Liver (tissue), 8 donors: ENCODE measurements at regions not wholly inside any gene's neighbourhood (a gene's known extent, or its start where the extent isn't known, plus 50 kb on each side); places are given as distances from the start of the nearest gene placed in this dataset.

ENCODE experiments used
- DNase-seq: peaks from one replicate; pipeline ENCODE4 v3.0.0-alpha.2; 2017; ENCODE audit warnings: low spot score
- H3K27ac ChIP-seq, 2 donors: one replicate each; pipeline ENCODE4 v1.7.0; 2013; ENCODE audit warnings: inconsistent platforms in 2 of 2, low read length in 2 of 2, control low read depth in 1 of 2, low read depth in 1 of 2, mild to moderate bottlenecking in 1 of 2
- H3K27me3 ChIP-seq, 4 donors: one replicate each; pipeline versions ENCODE4 v1.6.1 to v1.7.0; 2013; ENCODE audit warnings: low read length in 3 of 4, inconsistent platforms in 1 of 4, mild to moderate bottlenecking in 1 of 4, moderate library complexity in 1 of 4; ENCODE audit not compliant: control insufficient read depth in 4 of 4, insufficient read depth in 4 of 4
- H3K36me3 ChIP-seq, 4 donors: one replicate each; pipeline versions ENCODE4 v1.6.1 to v1.7.0; 2013; ENCODE audit warnings: low read length in 3 of 4, mild to moderate bottlenecking in 3 of 4, low read depth in 1 of 4, moderate library complexity in 1 of 4; ENCODE audit not compliant: control insufficient read depth in 4 of 4, insufficient read depth in 3 of 4
- H3K4me1 ChIP-seq, 4 donors: one replicate each; pipeline versions ENCODE4 v1.6.1 to v1.7.0; 2013; ENCODE audit warnings: low read length in 3 of 4, mild to moderate bottlenecking in 3 of 4, moderate library complexity in 1 of 4; ENCODE audit not compliant: control insufficient read depth in 4 of 4, insufficient read depth in 4 of 4
- H3K4me3 ChIP-seq, 3 donors: one replicate each; pipeline versions ENCODE4 v1.6.1 to v1.7.0; 2013; ENCODE audit warnings: low read length in 3 of 3, control low read depth in 1 of 3, low read depth in 1 of 3, mild to moderate bottlenecking in 1 of 3
- H3K9ac ChIP-seq, 2 donors: one replicate each; pipeline ENCODE4 v1.7.0; 2013; ENCODE audit warnings: low read length in 2 of 2, mild to moderate bottlenecking in 2 of 2, moderate library complexity in 2 of 2, control low read depth in 1 of 2, low read depth in 1 of 2
- H3K9me3 ChIP-seq, 4 donors: one replicate each; pipeline versions ENCODE4 v1.6.1 to v1.7.0; 2013; ENCODE audit warnings: low read length in 3 of 4; ENCODE audit not compliant: control insufficient read depth in 4 of 4
- EGR1 ChIP-seq, 2 donors: IDR thresholded peaks; 2 replicates each; pipeline ENCODE4 v1.6.1; 2016 to 2018; ENCODE audit warnings: antibody characterized with exemption in 2 of 2, low read depth in 2 of 2
- FOXA1 ChIP-seq: IDR thresholded peaks from 2 replicates; pipeline ENCODE4 v1.6.1; 2016; ENCODE audit warnings: antibody characterized with exemption
- FOXA2 ChIP-seq: IDR thresholded peaks from 2 replicates; pipeline ENCODE4 v1.6.1; 2016; ENCODE audit warnings: antibody characterized with exemption
- GABPA ChIP-seq, 2 donors: IDR thresholded peaks in 1 of 2; conservative IDR thresholded peaks in 1 of 2; 2 replicates each; pipeline ENCODE4 v1.6.1; 2016; ENCODE audit warnings: antibody characterized with exemption in 2 of 2, mild to moderate bottlenecking in 1 of 2, moderate library complexity in 1 of 2
- HNF4A ChIP-seq, 2 donors: conservative IDR thresholded peaks; 2 replicates each; pipeline ENCODE4 v1.6.1; 2016; ENCODE audit warnings: antibody characterized with exemption in 2 of 2, mild to moderate bottlenecking in 2 of 2
- MAX ChIP-seq: IDR thresholded peaks from 2 replicates; pipeline ENCODE4 v1.6.1; 2016; ENCODE audit warnings: antibody characterized with exemption
- NR2F2 ChIP-seq: IDR thresholded peaks from 2 replicates; pipeline ENCODE4 v1.6.1; 2016; ENCODE audit warnings: antibody characterized with exemption
- RAD21 ChIP-seq, 2 donors: IDR thresholded peaks; 2 replicates each; pipeline ENCODE4 v1.6.1; 2016; ENCODE audit warnings: antibody characterized with exemption in 2 of 2, mild to moderate bottlenecking in 2 of 2
- RXRA ChIP-seq, 2 donors: IDR thresholded peaks; 2 replicates each; pipeline ENCODE4 v1.6.1; 2017 to 2018; ENCODE audit warnings: antibody characterized with exemption in 2 of 2, mild to moderate bottlenecking in 1 of 2
- TAF1 ChIP-seq: conservative IDR thresholded peaks from 2 replicates; pipeline ENCODE4 v1.6.1; 2016; ENCODE audit warnings: antibody characterized with exemption, mild to moderate bottlenecking
- YY1 ChIP-seq: IDR thresholded peaks from 2 replicates; pipeline ENCODE4 v1.6.1; 2016; ENCODE audit warnings: antibody characterized with exemption, mild to moderate bottlenecking
- ZBTB33 ChIP-seq: IDR thresholded peaks from 2 replicates; pipeline ENCODE4 v1.6.1; 2016; ENCODE audit warnings: antibody characterized with exemption
- WGBS: extraction: QIAGEN DNeasy Blood & Tissue Kit; methylation state at CpG from one replicate; pipeline ENCODE4 v1.1.7; 2013; 5-methylcytosine and 5-hydroxymethylcytosine counted together
- TF ChIP-seq, protein P1 (sequence below): fragments of 150-350 bp; IDR thresholded peaks from 2 replicates; pipeline ENCODE4 v1.5.1; 2017; ENCODE audit warnings: improper control_type of control experiment, low read depth, low read length; ENCODE audit not compliant: missing input control
- TF ChIP-seq, protein P2 (sequence below): IDR thresholded peaks from 2 replicates; pipeline ENCODE4 v1.6.1; 2016; ENCODE audit warnings: antibody characterized with exemption, mild to moderate bottlenecking
- donor health status: healthy.
- donor health status: healthy.
- donor health status: healthy.
- donor health status: healthy.
- donor health status: healthy.

GRCh38 chr20:58140787-58141425, 87.5 kb downstream of the ANKRD60 start:
- 65% methylated on average over 3 of the region's 3 CpGs for WGBS
- H3K4me3 ChIP-seq = no peak overlapping the region
- DNase-seq = peak; percentile 16
- H3K27ac ChIP-seq = no peak overlapping the region
- H3K9me3 ChIP-seq = no peaks in the 10 kb centered on the region
- H3K4me1 ChIP-seq = no peaks in the 10 kb centered on the region
- no peak overlapping the region for H3K9ac ChIP-seq
- TF ChIP-seq ZBTB33 = no peak
- TF ChIP-seq GABPA (IDR thresholded peaks at IDR 0.05 in 1 of 2, conservative IDR thresholded peaks at IDR 0.05 in 1 of 2) = no peak
- no peak for TF ChIP-seq NR2F2
- TF ChIP-seq RXRA (IDR thresholded peaks at IDR 0.05) = no peak
- no peak for TF ChIP-seq RAD21 (IDR thresholded peaks at IDR 0.05)
- TF ChIP-seq, protein P1, sequence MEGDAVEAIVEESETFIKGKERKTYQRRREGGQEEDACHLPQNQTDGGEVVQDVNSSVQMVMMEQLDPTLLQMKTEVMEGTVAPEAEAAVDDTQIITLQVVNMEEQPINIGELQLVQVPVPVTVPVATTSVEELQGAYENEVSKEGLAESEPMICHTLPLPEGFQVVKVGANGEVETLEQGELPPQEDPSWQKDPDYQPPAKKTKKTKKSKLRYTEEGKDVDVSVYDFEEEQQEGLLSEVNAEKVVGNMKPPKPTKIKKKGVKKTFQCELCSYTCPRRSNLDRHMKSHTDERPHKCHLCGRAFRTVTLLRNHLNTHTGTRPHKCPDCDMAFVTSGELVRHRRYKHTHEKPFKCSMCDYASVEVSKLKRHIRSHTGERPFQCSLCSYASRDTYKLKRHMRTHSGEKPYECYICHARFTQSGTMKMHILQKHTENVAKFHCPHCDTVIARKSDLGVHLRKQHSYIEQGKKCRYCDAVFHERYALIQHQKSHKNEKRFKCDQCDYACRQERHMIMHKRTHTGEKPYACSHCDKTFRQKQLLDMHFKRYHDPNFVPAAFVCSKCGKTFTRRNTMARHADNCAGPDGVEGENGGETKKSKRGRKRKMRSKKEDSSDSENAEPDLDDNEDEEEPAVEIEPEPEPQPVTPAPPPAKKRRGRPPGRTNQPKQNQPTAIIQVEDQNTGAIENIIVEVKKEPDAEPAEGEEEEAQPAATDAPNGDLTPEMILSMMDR = no peak
- no peak for TF ChIP-seq YY1
- no peak for TF ChIP-seq FOXA2
- peaks cover 0 to 2% (median 0%) of the 10 kb centered on the region in 4 donors for H3K27me3 ChIP-seq
- no peaks in the 10 kb centered on the region for H3K36me3 ChIP-seq

- TF ChIP-seq GABPA (IDR thresholded peaks at IDR 0.05 in 1 of 2, conservative IDR thresholded peaks at IDR 0.05 in 1 of 2) (no peak), EGR1 (IDR thresholded peaks at IDR 0.05; ENCODE audit: low read depth in 2 of 2) (no peak), NR2F2 (no peak), FOXA1 (no peak), MAX (no peak), FOXA2 (no peak), RXRA (IDR thresholded peaks at IDR 0.05) (no peak), YY1 (no peak), TAF1 (no peak), HNF4A (conservative IDR thresholded peaks at IDR 0.05) (no peak)
- TF ChIP-seq, protein P2, sequence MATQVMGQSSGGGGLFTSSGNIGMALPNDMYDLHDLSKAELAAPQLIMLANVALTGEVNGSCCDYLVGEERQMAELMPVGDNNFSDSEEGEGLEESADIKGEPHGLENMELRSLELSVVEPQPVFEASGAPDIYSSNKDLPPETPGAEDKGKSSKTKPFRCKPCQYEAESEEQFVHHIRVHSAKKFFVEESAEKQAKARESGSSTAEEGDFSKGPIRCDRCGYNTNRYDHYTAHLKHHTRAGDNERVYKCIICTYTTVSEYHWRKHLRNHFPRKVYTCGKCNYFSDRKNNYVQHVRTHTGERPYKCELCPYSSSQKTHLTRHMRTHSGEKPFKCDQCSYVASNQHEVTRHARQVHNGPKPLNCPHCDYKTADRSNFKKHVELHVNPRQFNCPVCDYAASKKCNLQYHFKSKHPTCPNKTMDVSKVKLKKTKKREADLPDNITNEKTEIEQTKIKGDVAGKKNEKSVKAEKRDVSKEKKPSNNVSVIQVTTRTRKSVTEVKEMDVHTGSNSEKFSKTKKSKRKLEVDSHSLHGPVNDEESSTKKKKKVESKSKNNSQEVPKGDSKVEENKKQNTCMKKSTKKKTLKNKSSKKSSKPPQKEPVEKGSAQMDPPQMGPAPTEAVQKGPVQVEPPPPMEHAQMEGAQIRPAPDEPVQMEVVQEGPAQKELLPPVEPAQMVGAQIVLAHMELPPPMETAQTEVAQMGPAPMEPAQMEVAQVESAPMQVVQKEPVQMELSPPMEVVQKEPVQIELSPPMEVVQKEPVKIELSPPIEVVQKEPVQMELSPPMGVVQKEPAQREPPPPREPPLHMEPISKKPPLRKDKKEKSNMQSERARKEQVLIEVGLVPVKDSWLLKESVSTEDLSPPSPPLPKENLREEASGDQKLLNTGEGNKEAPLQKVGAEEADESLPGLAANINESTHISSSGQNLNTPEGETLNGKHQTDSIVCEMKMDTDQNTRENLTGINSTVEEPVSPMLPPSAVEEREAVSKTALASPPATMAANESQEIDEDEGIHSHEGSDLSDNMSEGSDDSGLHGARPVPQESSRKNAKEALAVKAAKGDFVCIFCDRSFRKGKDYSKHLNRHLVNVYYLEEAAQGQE = no peak
- 73% methylated on average over 19 of the region's 19 CpGs for WGBS
- peak; percentile 27 for DNase-seq
- H3K27ac ChIP-seq = no peak overlapping the region
- H3K36me3 ChIP-seq = no peaks in the 10 kb centered on the region
- H3K27me3 ChIP-seq = peaks cover 0 to 2% (median 0%) of the 10 kb centered on the region in 4 donors
- peaks cover 0 to 2% (median 0%) of the 10 kb centered on the region in 4 donors for H3K4me1 ChIP-seq
- no peak overlapping the region for H3K9ac ChIP-seq
- no peak overlapping the region for H3K4me3 ChIP-seq
- H3K9me3 ChIP-seq = no peaks in the 10 kb centered on the region
These were observed 88.3 kb downstream of the ANKRD60 start for GRCh38 chr20:58139849-58140786.
